Suprapubic skin (tissue), 4 donors: ENCODE measurements at regions not wholly inside any gene's neighbourhood (a gene's known extent, or its start where the extent isn't known, plus 50 kb on each side); places are given as distances from the start of the nearest gene placed in this dataset.

ENCODE experiments used
- CTCF ChIP-seq, 2 donors: fragments of 200-600 bp in 1 of 2; fragments of 450-650 bp in 1 of 2; sonication (generic) in 1 of 2; IDR thresholded peaks; one replicate each; pipeline ENCODE4 v1.5.1; 2016 to 2019; ENCODE audit warnings: antibody characterized with exemption in 2 of 2, mild to moderate bottlenecking in 1 of 2, moderate library complexity in 1 of 2
- POLR2A ChIP-seq, 2 donors: fragments of 450-650 bp; IDR thresholded peaks; one replicate each; pipeline ENCODE4 v1.6.1; 2017; ENCODE audit warnings: antibody characterized with exemption in 2 of 2, mild to moderate bottlenecking in 2 of 2, moderate library complexity in 2 of 2
- POLR2AphosphoS5 ChIP-seq, 3 donors: sonication (generic); formaldehyde crosslinking; IDR thresholded peaks; one replicate each; pipeline ENCODE4 v1.6.1; 2017; ENCODE audit warnings: antibody characterized with exemption in 3 of 3

GRCh38 chrX:46070421-46070820 lies 474.8 kb downstream of the ZNF674 start:
- TF ChIP-seq CTCF (IDR thresholded peaks at IDR 0.05) (no peak), POLR2A (IDR thresholded peaks at IDR 0.05) (no peak), POLR2AphosphoS5 (IDR thresholded peaks at IDR 0.05) (no peak)
